ENCODE measurements at regions not wholly inside any gene's neighbourhood (a gene's known extent, or its start where the extent isn't known, plus 50 kb on each side); places are given as distances from the start of the nearest gene placed in this dataset.

DNA sequence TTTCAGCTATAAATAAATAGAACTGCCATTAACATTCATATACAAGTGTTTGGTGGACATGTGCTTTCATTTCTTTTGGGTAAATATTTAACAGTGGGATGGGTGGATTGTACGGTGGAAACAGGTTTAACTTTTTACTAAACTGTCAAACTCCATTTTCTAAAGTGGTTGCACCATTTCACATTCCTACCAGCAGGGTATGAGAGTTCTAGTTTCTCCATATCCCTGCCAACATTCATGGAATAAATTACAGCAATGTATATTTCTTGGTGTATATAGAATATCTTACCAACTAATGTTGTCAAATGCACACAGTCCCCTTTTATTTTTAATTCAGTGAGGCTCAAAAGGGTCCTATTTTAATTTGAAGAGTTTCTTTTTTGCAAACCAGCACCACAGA, 71.3 kb upstream of the CTXND1 start:
- no peak for TF ChIP-seq EZH2 (IDR thresholded peaks at IDR 0.05; ENCODE audit: borderline replicate concordance)
- TF ChIP-seq CTCF (IDR thresholded peaks at IDR 0.05; ENCODE audit: poor library complexity), result no peak
- no peak for TF ChIP-seq EZH2phosphoT487 (IDR thresholded peaks at IDR 0.05; ENCODE audit: low read depth, severe bottlenecking, unreplicated experiment)
- no peak for DNase-seq (ENCODE audit: low spot score)
- Histone ChIP-seq H3K4me3 (no peak overlapping the region), H3K4me1 (ENCODE audit: insufficient read depth) (no peaks in the 10 kb centered on the region), H4K20me1 (ENCODE audit: insufficient read depth, poor library complexity, severe bottlenecking) (no peaks in the 10 kb centered on the region), H3K27ac (no peak overlapping the region), H3K9me3 (ENCODE audit: low read depth) (no peaks in the 10 kb centered on the region), H3K79me2 (no peaks in the 10 kb centered on the region), H3K36me3 (replicated peaks; ENCODE audit: insufficient read depth, low read depth) (no peaks in the 10 kb centered on the region), H3K9me2 (replicated peaks; ENCODE audit: insufficient read depth) (no peaks in the 10 kb centered on the region), H3K27me3 (no peaks in the 10 kb centered on the region), H3K4me2 (no peak overlapping the region), H2AFZ (no peak overlapping the region)
- 77% methylated on average over 1 of the region's 1 CpG for whole genome bisulfite sequencing (ENCODE audit: low lambda C conversion rate, missing lambda C conversion rate)

DNA sequence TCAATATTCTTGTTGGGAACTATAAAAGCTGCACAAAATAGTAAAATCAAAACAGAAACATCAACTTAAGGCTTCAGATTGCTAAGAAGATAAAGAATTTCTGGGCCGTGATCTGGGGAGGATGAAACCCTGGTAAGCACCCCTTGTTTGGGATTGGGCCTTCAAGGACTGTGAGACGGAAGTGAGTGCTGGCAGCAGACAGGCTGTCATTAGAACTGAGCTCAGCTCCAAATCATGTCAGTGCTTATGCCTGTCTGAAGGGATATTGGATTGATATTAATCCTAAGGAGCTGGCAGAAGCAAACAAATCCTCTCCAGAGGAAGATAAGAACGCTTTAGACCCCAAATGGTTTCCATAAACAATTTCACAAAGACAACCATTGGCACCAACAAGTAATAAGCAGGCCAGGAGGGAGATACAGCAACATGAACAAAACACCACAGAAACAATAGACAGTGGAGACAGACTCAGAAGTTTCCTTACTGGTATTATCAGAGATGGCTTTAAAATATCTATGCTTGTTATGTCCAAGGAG, 72.6 kb upstream of the CTXND1 start:
- no peaks in the 10 kb centered on the region for H3K9me3 ChIP-seq (ENCODE audit: low read depth)
- no peak for TF ChIP-seq CTCF (IDR thresholded peaks at IDR 0.05; ENCODE audit: poor library complexity)
- TF ChIP-seq EZH2 (IDR thresholded peaks at IDR 0.05; ENCODE audit: borderline replicate concordance), result no peak
- TF ChIP-seq EZH2phosphoT487 (IDR thresholded peaks at IDR 0.05; ENCODE audit: low read depth, severe bottlenecking, unreplicated experiment), result no peak
- no peaks in the 10 kb centered on the region for H3K9me2 ChIP-seq (replicated peaks; ENCODE audit: insufficient read depth)
- DNase-seq (ENCODE audit: low spot score), result no peak
- H3K4me2 ChIP-seq, result no peak overlapping the region
- no peaks in the 10 kb centered on the region for H3K79me2 ChIP-seq
- H3K27me3 ChIP-seq, result no peaks in the 10 kb centered on the region
- 58% methylated on average over 3 of the region's 3 CpGs for WGBS (ENCODE audit: low lambda C conversion rate, missing lambda C conversion rate)
- H2AFZ ChIP-seq, result no peak overlapping the region
- H3K4me1 ChIP-seq (ENCODE audit: insufficient read depth), result no peaks in the 10 kb centered on the region
- no peaks in the 10 kb centered on the region for H4K20me1 ChIP-seq (ENCODE audit: insufficient read depth, poor library complexity, severe bottlenecking)
- no peak overlapping the region for H3K27ac ChIP-seq
- no peaks in the 10 kb centered on the region for H3K36me3 ChIP-seq (replicated peaks; ENCODE audit: insufficient read depth, low read depth)
- no peak overlapping the region for H3K4me3 ChIP-seq

DNA sequence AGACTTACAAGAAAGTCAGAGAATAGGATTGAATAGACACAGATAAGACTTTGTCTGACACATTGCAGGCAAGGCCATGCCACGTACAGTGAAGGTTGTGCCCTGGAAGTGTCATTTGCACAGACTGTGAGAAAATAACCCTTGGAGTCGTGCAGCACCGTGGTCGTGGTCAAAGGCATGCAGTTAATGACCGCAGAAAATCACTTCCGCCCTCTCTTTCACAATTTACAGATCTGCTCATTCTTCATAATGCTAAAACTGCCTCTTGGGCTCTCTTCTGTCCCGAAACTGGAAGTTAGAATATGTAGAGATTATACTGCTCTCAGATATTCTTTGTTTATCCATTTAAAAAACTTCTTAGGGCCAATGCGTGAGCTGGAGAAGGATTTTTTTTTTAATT, 73.2 kb upstream of the CTXND1 start:
- H3K4me2 ChIP-seq, result no peak overlapping the region

More for the DNA sequence above, 73.2 kb upstream of the CTXND1 start:
- TF ChIP-seq EZH2phosphoT487 (IDR thresholded peaks at IDR 0.05; ENCODE audit: low read depth, severe bottlenecking, unreplicated experiment) (no peak), CTCF (IDR thresholded peaks at IDR 0.05; ENCODE audit: poor library complexity) (no peak)
- H2AFZ ChIP-seq, result no peak overlapping the region
- no peak for DNase-seq (ENCODE audit: low spot score)
- no peaks in the 10 kb centered on the region for H3K27me3 ChIP-seq
- H3K9me2 ChIP-seq (replicated peaks; ENCODE audit: insufficient read depth), result no peaks in the 10 kb centered on the region
- no peak overlapping the region for H3K27ac ChIP-seq
- H4K20me1 ChIP-seq (ENCODE audit: insufficient read depth, poor library complexity, severe bottlenecking), result no peaks in the 10 kb centered on the region
- H3K79me2 ChIP-seq, result no peaks in the 10 kb centered on the region
- no peaks in the 10 kb centered on the region for H3K9me3 ChIP-seq (ENCODE audit: low read depth)
- H3K4me3 ChIP-seq, result no peak overlapping the region
- 58% methylated on average over 8 of the region's 8 CpGs for WGBS (ENCODE audit: low lambda C conversion rate, missing lambda C conversion rate)
- H3K36me3 ChIP-seq (replicated peaks; ENCODE audit: insufficient read depth, low read depth), result no peaks in the 10 kb centered on the region
- no peaks in the 10 kb centered on the region for H3K4me1 ChIP-seq (ENCODE audit: insufficient read depth)
